A549 (cell line): ENCODE measurements at regions not wholly inside any gene's neighbourhood (a gene's known extent, or its start where the extent isn't known, plus 50 kb on each side); places are given as distances from the start of the nearest gene placed in this dataset.

Experiments
- ATAC-seq, 2 experiments: fragments of 200-7000 bp in 1 of 2; fragments of >200 bp in 1 of 2; cut with Nextera tagmentation in 1 of 2; cut with Tn5 transposase in 1 of 2; 3 replicates each; pipeline versions ENCODE4 v1.8.0 to v1.9.1; 2018 to 2020; ENCODE audit warnings: mild to moderate bottlenecking in 1 of 2, moderate library complexity in 1 of 2
- CTCF ChIA-PET: fragments of 300-600 bp; sonication (Branson Sonifier 250); formaldehyde crosslinking; extraction: SDS; loops from one replicate; lab custom pipeline; 2021; ENCODE audit warnings: antibody characterized with exemption, inconsistent platforms; lab: Yijun Ruan, JAX
- POLR2A ChIA-PET: fragments of 350-600 bp; formaldehyde crosslinking; extraction: SDS; loops from one replicate; lab custom pipeline; 2021; ENCODE audit warnings: antibody characterized with exemption, inconsistent platforms; lab: Yijun Ruan, JAX
- DNase-seq, 2 experiments: peaks; one replicate each; pipeline versions ENCODE4 v3.0.0 to v3.0.0-alpha.2; 2011 to 2016; ENCODE audit warnings: low read depth in 1 of 2, low spot score in 1 of 2
- FAIRE-seq: peaks from 2 replicates; lab custom pipeline; 2011; peaks lifted over from hg19 to GRCh38; lab: Jason Lieb, UNC
- H3K27ac ChIP-seq, 2 experiments: fragments of >200 bp; sonication (Bioruptor Twin); formaldehyde crosslinking; 3 replicates each; pipeline ENCODE4 v1.5.1; 2016 to 2017
- H3K4me1 ChIP-seq: fragments of >200 bp; sonication (Bioruptor Twin); formaldehyde crosslinking; 3 replicates; pipeline ENCODE4 v1.6.1; 2016
- H3K4me2 ChIP-seq: fragments of >200 bp; sonication (Bioruptor Twin); formaldehyde crosslinking; 3 replicates; pipeline ENCODE4 v1.6.1; 2016
- H3K4me3 ChIP-seq: fragments of >200 bp; sonication (Bioruptor Twin); formaldehyde crosslinking; 3 replicates; pipeline ENCODE4 v1.5.1; 2016
- H3K9me3 ChIP-seq: fragments of >200 bp; sonication (Bioruptor Twin); formaldehyde crosslinking; 3 replicates; pipeline ENCODE4 v1.6.1; 2016
- CBX2 ChIP-seq: fragments of 200-600 bp; sonication (generic); IDR thresholded peaks from 2 replicates; pipeline ENCODE4 v1.6.1; 2016; ENCODE audit warnings: low read depth, mild to moderate bottlenecking, borderline replicate concordance
- CBX8 ChIP-seq: fragments of 200-600 bp; sonication (generic); IDR thresholded peaks from 2 replicates; pipeline ENCODE4 v1.6.1; 2016
- CEBPB ChIP-seq, 2 experiments: fragments of >200 bp in 1 of 2; sonication (Bioruptor Twin) in 1 of 2; formaldehyde crosslinking in 1 of 2; IDR thresholded peaks; 2 replicates each; pipeline ENCODE4 v1.6.1; 2012 to 2016
- CHD4 ChIP-seq: fragments of 200-600 bp; sonication (generic); IDR thresholded peaks from 2 replicates; pipeline ENCODE4 v1.6.1; 2016; ENCODE audit warnings: antibody characterized with exemption, mild to moderate bottlenecking, borderline replicate concordance
- CTCF ChIP-seq: fragments of >200 bp; sonication (Bioruptor Twin); formaldehyde crosslinking; IDR thresholded peaks from 3 replicates; pipeline ENCODE4 v1.5.1; 2016
- ELK1 ChIP-seq: fragments of 150-350 bp; IDR thresholded peaks from 2 replicates; pipeline ENCODE4 v1.6.1; 2014; ENCODE audit warnings: low read depth, mild to moderate bottlenecking, low read length
- EP300 ChIP-seq, 2 experiments: fragments of >200 bp; sonication (Bioruptor Twin); formaldehyde crosslinking; IDR thresholded peaks; 2 replicates in 1 of 2; 3 replicates in 1 of 2; pipeline ENCODE4 v1.6.1; 2016 to 2017
- FOSB ChIP-seq: fragments of 250-450 bp; sonication (Bioruptor Pico); IDR thresholded peaks from 2 replicates; pipeline ENCODE4 v1.5.0; 2020; ENCODE audit warnings: mild to moderate bottlenecking, moderate library complexity
- FOSL2 ChIP-seq, 2 experiments: fragments of 450-650 bp in 1 of 2; fragments of >200 bp in 1 of 2; sonication (Bioruptor Twin) in 1 of 2; formaldehyde crosslinking; IDR thresholded peaks; 2 replicates each; pipeline versions ENCODE4 v1.5.0 to v1.6.1; 2016 to 2020; ENCODE audit warnings: mild to moderate bottlenecking in 1 of 2, moderate library complexity in 1 of 2
- FOXS1 ChIP-seq: fragments of 250-450 bp; sonication (Bioruptor Pico); IDR thresholded peaks from 2 replicates; pipeline ENCODE4 v1.5.0; 2020; ENCODE audit warnings: mild to moderate bottlenecking, moderate library complexity
- GATA3 ChIP-seq: IDR thresholded peaks from 2 replicates; pipeline ENCODE4 v1.6.1; 2012; ENCODE audit warnings: borderline replicate concordance
- HDAC2 ChIP-seq: fragments of 200-600 bp; sonication (generic); IDR thresholded peaks from 2 replicates; pipeline ENCODE4 v1.6.1; 2016
- HOXA7 ChIP-seq: fragments of 250-450 bp; sonication (Bioruptor Pico); IDR thresholded peaks from 2 replicates; pipeline ENCODE4 v1.5.0; 2020; ENCODE audit warnings: mild to moderate bottlenecking, moderate library complexity
- HOXB13 ChIP-seq: fragments of 250-450 bp; sonication (Bioruptor Pico); IDR thresholded peaks from 2 replicates; pipeline ENCODE4 v1.5.0; 2020; ENCODE audit warnings: low read depth, mild to moderate bottlenecking, moderate library complexity
- HOXB5 ChIP-seq: fragments of 250-450 bp; sonication (Bioruptor Pico); IDR thresholded peaks from 2 replicates; pipeline ENCODE4 v1.5.0; 2020; ENCODE audit warnings: mild to moderate bottlenecking, moderate library complexity
- JUN ChIP-seq, 2 experiments: fragments of >200 bp; sonication (Bioruptor Twin); formaldehyde crosslinking; IDR thresholded peaks; 2 replicates in 1 of 2; 3 replicates in 1 of 2; pipeline ENCODE4 v1.6.1; 2016 to 2017
- JUNB ChIP-seq: fragments of >200 bp; sonication (Bioruptor Twin); formaldehyde crosslinking; IDR thresholded peaks from 2 replicates; pipeline ENCODE4 v1.6.1; 2016
- KDM5A ChIP-seq: fragments of 200-600 bp; sonication (generic); IDR thresholded peaks from 2 replicates; pipeline ENCODE4 v1.6.1; 2016; ENCODE audit warnings: antibody characterized with exemption, mild to moderate bottlenecking
- MAFK ChIP-seq: fragments of 450-650 bp; IDR thresholded peaks from 2 replicates; pipeline ENCODE4 v1.6.1; 2014; ENCODE audit not compliant: partially characterized antibody
- MAX ChIP-seq: IDR thresholded peaks from 2 replicates; pipeline ENCODE4 v1.6.1; 2012
- MYC ChIP-seq: IDR thresholded peaks from 2 replicates; pipeline ENCODE4 v1.6.1; 2012; ENCODE audit warnings: mild to moderate bottlenecking, inconsistent platforms, low read length, improper control_type of control experiment, borderline replicate concordance
- NFE2L2 ChIP-seq: fragments of 150-350 bp; conservative IDR thresholded peaks from 2 replicates; pipeline ENCODE4 v1.6.1; 2014; ENCODE audit warnings: low read length
- NR3C1 ChIP-seq: fragments of >200 bp; sonication (Bioruptor Twin); formaldehyde crosslinking; IDR thresholded peaks from 3 replicates; pipeline ENCODE4 v1.6.1; 2017
- PHF8 ChIP-seq: fragments of 200-600 bp; sonication (generic); IDR thresholded peaks from 2 replicates; pipeline ENCODE4 v1.6.1; 2016; ENCODE audit warnings: low read depth, mild to moderate bottlenecking, antibody characterized with exemption, moderate library complexity, borderline replicate concordance
- POLR2A ChIP-seq: IDR thresholded peaks from 2 replicates; pipeline ENCODE4 v1.6.1; 2012; ENCODE audit warnings: mild to moderate bottlenecking, low read length
- POLR2AphosphoS2 ChIP-seq: conservative IDR thresholded peaks from 2 replicates; pipeline ENCODE4 v1.6.1; 2012; ENCODE audit warnings: low read length, improper control_type of control experiment, inconsistent platforms
- RAD21 ChIP-seq, 2 experiments: fragments of >200 bp in 1 of 2; sonication (Bioruptor Twin) in 1 of 2; formaldehyde crosslinking in 1 of 2; IDR thresholded peaks in 1 of 2; conservative IDR thresholded peaks in 1 of 2; 2 replicates in 1 of 2; 3 replicates in 1 of 2; pipeline ENCODE4 v1.6.1; 2012 to 2018; ENCODE audit warnings: inconsistent platforms in 1 of 2
- RCOR1 ChIP-seq: fragments of 150-350 bp; IDR thresholded peaks from 2 replicates; pipeline ENCODE4 v1.6.1; 2014; ENCODE audit warnings: antibody characterized with exemption, low read length, low read depth
- RNF2 ChIP-seq: fragments of 200-600 bp; sonication (generic); IDR thresholded peaks from 2 replicates; pipeline ENCODE4 v1.6.1; 2016; ENCODE audit warnings: low read depth, mild to moderate bottlenecking, antibody characterized with exemption, moderate library complexity, borderline replicate concordance
- SREBF2 ChIP-seq: fragments of 450-650 bp; IDR thresholded peaks from 2 replicates; pipeline ENCODE4 v1.6.1; 2014; ENCODE audit warnings: mild to moderate bottlenecking, moderate library complexity
- TP53 ChIP-seq: fragments of 250-450 bp; sonication (Bioruptor Pico); IDR thresholded peaks from 2 replicates; pipeline ENCODE4 v1.5.0; 2021; ENCODE audit warnings: mild to moderate bottlenecking, moderate library complexity
- ZSCAN20 ChIP-seq: fragments of 250-450 bp; sonication (Bioruptor Pico); IDR thresholded peaks from 2 replicates; pipeline ENCODE4 v1.8.0; 2022; ENCODE audit warnings: mild to moderate bottlenecking, moderate library complexity
- WGBS: methylation state at CpG from one replicate; pipeline ENCODE4 v1.1.6; 2017; ENCODE audit errors: missing lambda C conversion rate; 5-methylcytosine and 5-hydroxymethylcytosine counted together
- TF ChIP-seq, protein P1 (sequence below): fragments of 450-650 bp; IDR thresholded peaks from 2 replicates; pipeline ENCODE4 v1.6.1; 2014; ENCODE audit warnings: antibody characterized with exemption
- TF ChIP-seq, protein P2 (sequence below): fragments of >200 bp; sonication (Bioruptor Twin); formaldehyde crosslinking; IDR thresholded peaks from 3 replicates; pipeline ENCODE4 v1.6.1; 2016

DNA sequence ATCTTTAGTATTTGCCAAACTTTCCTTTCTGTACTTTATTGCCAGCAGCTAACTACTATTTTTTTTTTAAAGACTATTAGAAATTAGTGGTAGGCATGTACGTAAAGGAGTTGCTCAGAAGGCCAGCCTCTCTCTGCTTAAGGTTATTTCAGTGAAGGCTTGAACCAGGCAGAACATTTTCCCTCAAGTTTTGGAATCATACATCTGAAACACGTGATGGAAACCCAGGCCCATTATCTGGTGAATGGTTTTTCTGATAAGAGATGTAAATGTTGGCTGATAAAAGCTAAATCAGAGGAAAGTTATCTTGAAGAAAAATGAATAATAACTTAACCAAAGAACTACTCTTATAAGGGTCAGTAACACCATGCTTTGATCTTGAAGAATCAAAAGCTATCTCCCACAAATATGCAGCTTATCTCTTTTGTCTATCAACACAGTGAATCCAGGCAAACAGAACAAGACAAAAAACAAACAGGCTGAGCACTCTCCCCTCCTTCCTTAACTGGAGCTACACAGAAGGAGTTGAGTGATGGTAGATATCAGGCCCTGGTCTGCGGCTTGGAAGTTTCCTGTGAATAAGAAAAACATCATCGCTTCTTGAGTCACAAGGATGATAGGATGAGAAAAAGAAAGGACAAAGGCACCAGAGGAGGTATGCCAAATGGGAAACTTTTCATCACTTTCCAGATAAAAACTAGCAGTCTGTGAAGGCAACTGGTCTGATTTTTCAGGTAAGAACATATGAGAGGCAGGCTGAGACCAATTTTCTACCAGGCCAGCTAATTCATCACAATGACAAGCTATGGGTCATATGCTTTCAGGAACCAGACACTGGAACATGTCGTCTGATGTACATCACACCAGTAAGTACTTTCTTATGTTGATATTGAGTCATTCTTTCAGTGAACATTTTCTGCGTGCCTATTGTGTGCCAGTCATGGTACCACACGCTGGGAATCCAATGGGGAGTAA, 88.4 kb upstream of the STK17B start:
- CTCF ChIA-PET, result interaction anchor here (1.1 to 2.6 kb wide), 10 partner anchors 10 to 181 kb away, joined by 3 to 11 read pairs (median 4); partner anchors contain the start of gene STK17B
- POLR2A ChIA-PET, result interaction anchor here (1.1 to 1.8 kb wide), 4 partner anchors 11 to 92 kb away, joined by 3 to 14 read pairs (median 8); partner anchors contain the start of gene STK17B
- DNase-seq (peak in 1 of 2 experiments; percentile 77), ATAC-seq (peak; percentile 92 to 95), FAIRE-seq (peak; percentile 7)
- no peak for TF ChIP-seq KDM5A
- peak; percentile 39 to 72; a peak in 2 of 5 replicates for TF ChIP-seq EP300 (IDR thresholded peaks at IDR 0.05)
- TF ChIP-seq CTCF, result no peak
- no peak for TF ChIP-seq FOXS1 (CRISPR knock-in tag)
- TF ChIP-seq HOXB5 (CRISPR knock-in tag), result peak; percentile 56; the same call in 1 of the 2 replicates
- no peak for TF ChIP-seq TP53
- no peak for TF ChIP-seq HDAC2
- TF ChIP-seq MAFK, result no peak
- no peak for TF ChIP-seq HOXB13
- no peak for TF ChIP-seq NR3C1
- no peak for TF ChIP-seq MAX
- TF ChIP-seq JUN (IDR thresholded peaks at IDR 0.05), result peak in 1 of 2 experiments; percentile 60; a peak in 3 of 5 replicates
- TF ChIP-seq FOSL2 (IDR thresholded peaks at IDR 0.05), result no peak
- TF ChIP-seq FOSL2 (CRISPR knock-in tag; IDR thresholded peaks at IDR 0.05), result peak; percentile 52
- no peak for TF ChIP-seq CBX8
- no peak for TF ChIP-seq POLR2AphosphoS2
- TF ChIP-seq GATA3, result peak; percentile 97
- TF ChIP-seq JUNB, result peak; percentile 79
- TF ChIP-seq RAD21 (conservative IDR thresholded peaks at IDR 0.05 in 1 of 2, IDR thresholded peaks at IDR 0.05 in 1 of 2), result peak in 1 of 2 experiments; percentile 12; a peak in 1 of 5 replicates
- TF ChIP-seq RNF2, result no peak
- TF ChIP-seq, protein P1, sequence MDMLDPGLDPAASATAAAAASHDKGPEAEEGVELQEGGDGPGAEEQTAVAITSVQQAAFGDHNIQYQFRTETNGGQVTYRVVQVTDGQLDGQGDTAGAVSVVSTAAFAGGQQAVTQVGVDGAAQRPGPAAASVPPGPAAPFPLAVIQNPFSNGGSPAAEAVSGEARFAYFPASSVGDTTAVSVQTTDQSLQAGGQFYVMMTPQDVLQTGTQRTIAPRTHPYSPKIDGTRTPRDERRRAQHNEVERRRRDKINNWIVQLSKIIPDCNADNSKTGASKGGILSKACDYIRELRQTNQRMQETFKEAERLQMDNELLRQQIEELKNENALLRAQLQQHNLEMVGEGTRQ, result no peak
- TF ChIP-seq NFE2L2, result no peak
- TF ChIP-seq, protein P2, sequence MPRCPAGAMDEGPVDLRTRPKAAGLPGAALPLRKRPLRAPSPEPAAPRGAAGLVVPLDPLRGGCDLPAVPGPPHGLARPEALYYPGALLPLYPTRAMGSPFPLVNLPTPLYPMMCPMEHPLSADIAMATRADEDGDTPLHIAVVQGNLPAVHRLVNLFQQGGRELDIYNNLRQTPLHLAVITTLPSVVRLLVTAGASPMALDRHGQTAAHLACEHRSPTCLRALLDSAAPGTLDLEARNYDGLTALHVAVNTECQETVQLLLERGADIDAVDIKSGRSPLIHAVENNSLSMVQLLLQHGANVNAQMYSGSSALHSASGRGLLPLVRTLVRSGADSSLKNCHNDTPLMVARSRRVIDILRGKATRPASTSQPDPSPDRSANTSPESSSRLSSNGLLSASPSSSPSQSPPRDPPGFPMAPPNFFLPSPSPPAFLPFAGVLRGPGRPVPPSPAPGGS, result 0 out of 3 replicates have a peak, but pooled peaks have one; percentile 21
- H3K4me3 ChIP-seq, result no peak overlapping the region
- H3K27ac ChIP-seq, result peak overlapping the region; percentile 73 to 78
- H3K9me3 ChIP-seq, result no peaks in the 10 kb centered on the region
- H3K4me1 ChIP-seq, result peaks cover 28% of the 10 kb centered on the region
- WGBS, result 18% methylated on average over 7 of the region's 7 CpGs
- peak overlapping the region; percentile 66 for H3K4me2 ChIP-seq

GRCh38 chr2:196260546-196260945, 89.2 kb upstream of the STK17B start:
- H3K9me3 ChIP-seq, result no peaks in the 10 kb centered on the region
- 66% methylated on average over 5 of the region's 5 CpGs for WGBS
- DNase-seq, result no peak
- ChIA-PET CTCF (interaction anchor here (1.1 to 2.6 kb wide), 9 partner anchors 10 to 182 kb away, joined by 3 to 11 read pairs (median 6); partner anchors contain the start of gene STK17B), POLR2A (interaction anchor here (1.8 kb wide), 2 partner anchors 15 to 89 kb away, joined by 11 to 14 read pairs; partner anchors contain the start of gene STK17B)
- H3K4me1 ChIP-seq, result peaks cover 28% of the 10 kb centered on the region
- no peak overlapping the region for H3K4me3 ChIP-seq
- H3K4me2 ChIP-seq, result peak overlapping the region; percentile 66
- peak in 1 of 2 experiments; percentile 14; a peak in 1 of 6 replicates for ATAC-seq
- peak overlapping the region; percentile 73 to 78 for H3K27ac ChIP-seq
- FAIRE-seq, result no peak
- no peak for TF ChIP-seq CBX2
- no peak for TF ChIP-seq ELK1
- TF ChIP-seq HOXA7, result no peak
- TF ChIP-seq PHF8, result no peak
- no peak for TF ChIP-seq CEBPB (IDR thresholded peaks at IDR 0.05)
- TF ChIP-seq RAD21 (conservative IDR thresholded peaks at IDR 0.05 in 1 of 2, IDR thresholded peaks at IDR 0.05 in 1 of 2), result no peak
- TF ChIP-seq FOSB (CRISPR knock-in tag), result no peak
- TF ChIP-seq POLR2A, result no peak
- TF ChIP-seq RCOR1, result no peak
- no peak for TF ChIP-seq CHD4
- TF ChIP-seq ZSCAN20, result no peak
- TF ChIP-seq MYC, result no peak
- TF ChIP-seq SREBF2, result no peak
